ENCODE measurements at regions not wholly inside any gene's neighbourhood (a gene's known extent, or its start where the extent isn't known, plus 50 kb on each side); places are given as distances from the start of the nearest gene placed in this dataset.

GRCh38 chr2:19299522-19299921 lies 58.9 kb downstream of the OSR1 start:
- TF ChIP-seq CTCF (conservative IDR thresholded peaks at IDR 0.05) = no peak
- TF ChIP-seq ZFX (IDR thresholded peaks at IDR 0.05) = no peak
